MM.1S (cell line): ENCODE measurements at regions not wholly inside any gene's neighbourhood (a gene's known extent, or its start where the extent isn't known, plus 50 kb on each side); places are given as distances from the start of the nearest gene placed in this dataset.

Source experiments
- DNase-seq: peaks from one replicate; pipeline ENCODE4 v3.0.0-alpha.2; 2015
- H2AFZ ChIP-seq: fragments of 300-600 bp; sonication (generic); 2 replicates; pipeline ENCODE4 v1.6.0; 2016; ENCODE audit warnings: antibody characterized with exemption, low read length
- H3F3A ChIP-seq: fragments of 300-600 bp; sonication (generic); 2 replicates; pipeline ENCODE4 v1.6.1; 2016; ENCODE audit warnings: mild to moderate bottlenecking, antibody characterized with exemption, low read length, moderate library complexity, mixed read lengths; ENCODE audit not compliant: insufficient read depth
- H3K27ac ChIP-seq: fragments of 300-600 bp; sonication (generic); 2 replicates; pipeline ENCODE4 v1.5.1; 2016; ENCODE audit warnings: mild to moderate bottlenecking, low read length
- H3K27me3 ChIP-seq: fragments of 300-600 bp; sonication (generic); replicated peaks from 2 replicates; pipeline ENCODE4 v1.6.0; 2016; ENCODE audit warnings: low read length; ENCODE audit not compliant: insufficient read depth
- H3K36me3 ChIP-seq: fragments of 300-600 bp; sonication (generic); replicated peaks from 2 replicates; pipeline ENCODE4 v1.6.1; 2016; ENCODE audit warnings: mild to moderate bottlenecking, low read length, mixed read lengths; ENCODE audit not compliant: insufficient read depth
- H3K4me1 ChIP-seq: fragments of 300-600 bp; sonication (generic); 2 replicates; pipeline ENCODE4 v1.6.1; 2016; ENCODE audit warnings: low read length, mixed read lengths
- H3K4me2 ChIP-seq: fragments of 300-600 bp; sonication (generic); 2 replicates; pipeline ENCODE4 v1.6.0; 2016; ENCODE audit warnings: low read depth, low read length
- H3K4me3 ChIP-seq: fragments of 300-600 bp; sonication (generic); 2 replicates; pipeline ENCODE4 v1.5.1; 2016; ENCODE audit warnings: low read length, mixed read lengths
- H3K79me2 ChIP-seq: fragments of 300-600 bp; sonication (generic); 2 replicates; pipeline ENCODE4 v1.6.1; 2016; ENCODE audit warnings: mixed run types, low read length, mixed read lengths
- H3K9ac ChIP-seq: fragments of 300-600 bp; sonication (generic); 2 replicates; pipeline ENCODE4 v1.6.1; 2016; ENCODE audit warnings: low read length, mixed read lengths
- H3K9me2 ChIP-seq: fragments of 300-600 bp; sonication (generic); replicated peaks from 2 replicates; pipeline ENCODE4 v1.6.1; 2016; ENCODE audit warnings: mild to moderate bottlenecking, low read length, mixed read lengths; ENCODE audit not compliant: insufficient read depth
- H3K9me3 ChIP-seq: fragments of 300-600 bp; sonication (generic); replicated peaks from 2 replicates; pipeline ENCODE4 v1.6.1; 2016; ENCODE audit warnings: mild to moderate bottlenecking, low read length, mixed read lengths; ENCODE audit not compliant: insufficient read depth
- H4K20me1 ChIP-seq: fragments of 300-600 bp; sonication (generic); 2 replicates; pipeline ENCODE4 v1.6.1; 2016; ENCODE audit warnings: mild to moderate bottlenecking, low read length, moderate library complexity, mixed read lengths; ENCODE audit not compliant: insufficient read depth
- EZH2 ChIP-seq: fragments of 300-600 bp; sonication (generic); optimal IDR thresholded peaks from 2 replicates; pipeline ENCODE3; 2017; ENCODE audit warnings: low read depth, mild to moderate bottlenecking, antibody characterized with exemption, low read length, mixed read lengths
- EZH2phosphoT487 ChIP-seq: fragments of 300-600 bp; sonication (generic); IDR thresholded peaks from 2 replicates; pipeline ENCODE4 v1.6.1; 2018; ENCODE audit warnings: antibody characterized with exemption, low read length
- TF ChIP-seq, protein P1 (sequence below): fragments of 300-600 bp; sonication (generic); IDR thresholded peaks from 2 replicates; pipeline ENCODE4 v1.5.1; 2016; ENCODE audit warnings: antibody characterized with exemption, low read length, mixed read lengths

DNA sequence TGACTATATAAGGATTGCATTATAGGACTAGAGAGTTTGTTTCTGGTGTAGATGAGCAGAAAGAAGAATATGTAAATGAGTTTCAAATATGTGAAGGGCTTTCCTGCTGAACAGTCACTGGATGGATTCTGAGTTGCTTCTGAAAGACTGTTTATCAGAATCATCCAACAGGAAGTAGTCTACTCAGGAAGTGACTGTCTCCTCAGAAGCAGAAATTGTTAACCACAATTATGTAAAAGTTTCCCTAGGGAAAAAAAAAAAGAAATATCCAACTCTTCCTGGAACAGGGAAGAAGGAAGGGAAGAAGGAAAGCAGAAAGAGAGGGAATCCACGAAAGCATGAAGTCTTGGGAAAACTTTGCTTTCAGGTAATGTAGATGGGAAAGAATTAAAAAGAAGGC is 138.9 kb downstream of the TENT5A start:
- Histone ChIP-seq H3K79me2 (no peaks in the 10 kb centered on the region), H3K9me2 (no peaks in the 10 kb centered on the region), H3K4me1 (no peaks in the 10 kb centered on the region), H3K27ac (no peak overlapping the region), H3K4me3 (no peak overlapping the region), H4K20me1 (no peaks in the 10 kb centered on the region), H3F3A (no peaks in the 10 kb centered on the region), H3K27me3 (no peaks in the 10 kb centered on the region), H2AFZ (no peak overlapping the region), H3K36me3 (no peaks in the 10 kb centered on the region), H3K9ac (no peak overlapping the region), H3K4me2 (no peak overlapping the region), H3K9me3 (no peaks in the 10 kb centered on the region)
- DNase-seq, result no peak
- TF ChIP-seq, protein P1, sequence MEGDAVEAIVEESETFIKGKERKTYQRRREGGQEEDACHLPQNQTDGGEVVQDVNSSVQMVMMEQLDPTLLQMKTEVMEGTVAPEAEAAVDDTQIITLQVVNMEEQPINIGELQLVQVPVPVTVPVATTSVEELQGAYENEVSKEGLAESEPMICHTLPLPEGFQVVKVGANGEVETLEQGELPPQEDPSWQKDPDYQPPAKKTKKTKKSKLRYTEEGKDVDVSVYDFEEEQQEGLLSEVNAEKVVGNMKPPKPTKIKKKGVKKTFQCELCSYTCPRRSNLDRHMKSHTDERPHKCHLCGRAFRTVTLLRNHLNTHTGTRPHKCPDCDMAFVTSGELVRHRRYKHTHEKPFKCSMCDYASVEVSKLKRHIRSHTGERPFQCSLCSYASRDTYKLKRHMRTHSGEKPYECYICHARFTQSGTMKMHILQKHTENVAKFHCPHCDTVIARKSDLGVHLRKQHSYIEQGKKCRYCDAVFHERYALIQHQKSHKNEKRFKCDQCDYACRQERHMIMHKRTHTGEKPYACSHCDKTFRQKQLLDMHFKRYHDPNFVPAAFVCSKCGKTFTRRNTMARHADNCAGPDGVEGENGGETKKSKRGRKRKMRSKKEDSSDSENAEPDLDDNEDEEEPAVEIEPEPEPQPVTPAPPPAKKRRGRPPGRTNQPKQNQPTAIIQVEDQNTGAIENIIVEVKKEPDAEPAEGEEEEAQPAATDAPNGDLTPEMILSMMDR, result no peak
- TF ChIP-seq EZH2phosphoT487, result no peak
- no peak for TF ChIP-seq EZH2

DNA sequence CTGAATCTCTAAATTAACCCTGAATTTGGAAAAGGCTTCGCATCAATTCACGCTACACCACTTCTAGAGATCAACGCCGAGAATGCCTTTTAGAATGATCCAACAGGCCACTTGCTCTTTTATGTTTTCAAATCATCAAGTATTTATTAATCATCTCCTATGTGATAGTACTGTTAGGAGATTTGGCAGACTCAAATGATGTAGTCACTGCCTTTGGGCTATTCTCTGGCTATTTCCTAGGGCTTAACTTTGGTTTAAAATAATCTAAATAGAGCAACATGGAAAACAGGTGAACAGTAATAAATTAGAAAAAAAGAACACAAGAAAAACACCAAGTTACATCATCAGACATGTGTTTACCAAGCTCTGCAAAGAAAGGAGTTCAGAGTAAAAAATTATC is 140.3 kb downstream of the TENT5A start:
- Histone ChIP-seq H3K27ac (no peak overlapping the region), H3K27me3 (no peaks in the 10 kb centered on the region), H3K4me2 (no peak overlapping the region), H4K20me1 (no peaks in the 10 kb centered on the region), H3K36me3 (no peaks in the 10 kb centered on the region), H2AFZ (no peak overlapping the region), H3K9ac (no peak overlapping the region), H3K4me1 (no peaks in the 10 kb centered on the region), H3F3A (no peaks in the 10 kb centered on the region), H3K9me2 (no peaks in the 10 kb centered on the region), H3K4me3 (no peak overlapping the region), H3K79me2 (no peaks in the 10 kb centered on the region), H3K9me3 (no peaks in the 10 kb centered on the region)
- TF ChIP-seq EZH2phosphoT487 (no peak), EZH2 (no peak)
- TF ChIP-seq, protein P1, result no peak
- no peak for DNase-seq

DNA sequence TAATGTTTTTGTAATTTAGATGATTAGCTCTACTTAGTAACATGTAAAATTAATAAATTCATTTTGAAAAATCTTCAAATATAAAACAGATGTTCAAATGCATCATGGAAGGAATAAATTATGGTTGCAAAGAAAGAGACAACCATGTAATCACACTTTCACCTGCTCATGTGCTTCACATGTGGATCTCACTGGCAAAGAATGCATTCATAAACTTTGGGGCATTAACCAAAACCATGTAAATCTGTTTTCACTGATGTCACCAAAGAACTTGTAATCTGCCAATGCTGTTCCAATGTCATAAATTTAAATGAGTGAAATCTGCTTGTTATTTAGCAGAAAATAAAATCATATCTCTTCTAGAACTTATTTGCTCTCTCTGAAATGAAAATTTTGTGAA is 142.7 kb downstream of the TENT5A start:
- no peak for TF ChIP-seq EZH2phosphoT487
- TF ChIP-seq, protein P1, result no peak
- no peak overlapping the region for H3K9ac ChIP-seq
- no peak overlapping the region for H3K4me3 ChIP-seq
- H3K27me3 ChIP-seq, result no peaks in the 10 kb centered on the region
- no peak for DNase-seq
- H3K4me2 ChIP-seq, result no peak overlapping the region
- no peak overlapping the region for H2AFZ ChIP-seq
- no peaks in the 10 kb centered on the region for H3F3A ChIP-seq
- H3K27ac ChIP-seq, result no peak overlapping the region
- no peaks in the 10 kb centered on the region for H4K20me1 ChIP-seq
- H3K4me1 ChIP-seq, result no peaks in the 10 kb centered on the region
- H3K36me3 ChIP-seq, result no peaks in the 10 kb centered on the region
- no peaks in the 10 kb centered on the region for H3K9me3 ChIP-seq
- H3K9me2 ChIP-seq, result no peaks in the 10 kb centered on the region
- no peaks in the 10 kb centered on the region for H3K79me2 ChIP-seq

DNA sequence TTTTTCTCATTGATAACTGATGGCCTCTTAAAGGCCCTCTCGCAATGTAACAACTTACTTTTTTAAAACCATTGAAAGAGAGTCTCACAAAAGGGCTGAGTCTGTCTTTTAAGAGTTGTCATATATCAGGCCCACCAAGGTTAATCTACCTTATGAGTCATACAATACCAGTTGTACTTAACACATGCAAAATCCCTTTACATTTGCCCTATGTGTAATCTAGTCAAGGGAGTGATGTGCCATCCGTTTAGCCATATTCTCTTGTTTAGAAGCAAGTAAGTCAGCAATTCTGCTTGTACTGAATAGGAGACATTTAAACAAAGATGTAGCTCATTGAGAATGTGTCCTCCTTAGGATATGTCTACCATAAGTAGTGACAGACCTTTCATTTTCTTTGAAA is 143.7 kb downstream of the TENT5A start:
- H2AFZ ChIP-seq, result no peak overlapping the region
- H3K79me2 ChIP-seq, result no peaks in the 10 kb centered on the region
- no peaks in the 10 kb centered on the region for H3K4me1 ChIP-seq
- no peaks in the 10 kb centered on the region for H3K27me3 ChIP-seq
- no peaks in the 10 kb centered on the region for H3F3A ChIP-seq
- TF ChIP-seq EZH2, result no peak
- TF ChIP-seq EZH2phosphoT487, result no peak
- TF ChIP-seq, protein P1, result no peak
- no peaks in the 10 kb centered on the region for H3K9me3 ChIP-seq
- no peak overlapping the region for H3K4me2 ChIP-seq
- no peaks in the 10 kb centered on the region for H3K36me3 ChIP-seq
- no peaks in the 10 kb centered on the region for H3K9me2 ChIP-seq
- no peak overlapping the region for H3K27ac ChIP-seq
- no peak for DNase-seq
- H3K4me3 ChIP-seq, result no peak overlapping the region
- no peak overlapping the region for H3K9ac ChIP-seq
- no peaks in the 10 kb centered on the region for H4K20me1 ChIP-seq
